ENCODE measurements at regions not wholly inside any gene's neighbourhood (a gene's known extent, or its start where the extent isn't known, plus 50 kb on each side); places are given as distances from the start of the nearest gene placed in this dataset.

DNA sequence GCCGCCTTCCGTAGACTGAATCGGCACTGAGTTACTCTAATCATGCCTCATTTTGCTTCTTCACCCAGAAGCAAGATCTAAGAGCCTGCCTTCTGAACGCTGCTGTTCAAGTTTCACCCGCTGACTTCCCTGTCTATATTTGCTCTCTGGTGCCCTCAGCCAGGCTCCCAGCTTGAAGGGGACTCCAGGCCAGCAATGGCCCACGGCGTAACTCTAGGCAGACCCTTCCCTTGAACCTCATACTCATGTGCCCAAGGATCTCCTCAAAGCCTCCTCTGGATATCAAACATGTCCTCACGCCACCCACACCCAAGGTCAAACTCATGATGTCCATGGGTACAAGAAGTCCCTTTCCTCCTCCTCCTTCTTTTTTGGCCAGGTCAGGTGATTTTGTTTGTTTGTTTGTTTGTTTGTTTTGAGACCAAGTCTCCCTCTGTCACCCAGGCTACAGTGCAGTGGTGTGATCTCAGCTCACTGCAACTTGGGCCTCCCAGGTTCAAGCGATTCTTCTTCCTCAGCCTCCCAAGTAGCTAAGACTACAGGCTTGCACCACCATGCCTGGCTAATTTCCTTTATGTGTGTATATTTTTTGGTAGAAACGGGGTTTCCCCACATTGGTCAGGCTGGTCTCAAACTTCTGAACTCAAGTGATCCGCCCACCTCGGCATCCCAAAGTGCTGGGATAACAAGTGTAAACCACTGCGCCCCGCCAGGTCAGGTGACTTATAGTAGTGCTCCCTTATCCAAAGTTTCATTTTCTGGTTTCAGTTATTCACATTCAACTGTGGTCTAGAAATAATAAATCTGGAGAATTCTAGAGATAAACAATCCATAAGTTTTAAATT is 239.0 kb downstream of the SYK start:
- DNase-seq (ENCODE audit: low read depth in 2 of 2) = no peak

DNA sequence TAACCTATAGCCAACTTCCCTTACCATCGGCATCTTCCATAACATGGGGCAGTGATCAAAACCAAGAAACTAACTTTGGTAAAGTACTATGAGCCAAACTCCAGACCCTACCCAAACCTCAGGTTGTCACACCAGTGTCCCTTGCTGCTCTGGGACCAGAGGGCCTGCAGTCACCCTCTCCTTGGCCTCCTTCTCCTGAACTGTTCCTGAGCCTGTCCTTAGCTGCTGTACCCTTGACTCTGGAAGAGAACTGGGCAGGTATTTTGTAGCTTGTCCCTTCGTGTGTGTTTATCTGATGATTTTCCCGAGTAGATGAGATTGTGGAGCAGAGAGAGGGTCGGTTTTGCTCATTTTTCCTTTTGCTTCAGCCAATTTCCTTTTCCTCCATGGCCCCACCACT is 240.4 kb downstream of the SYK start:
- DNase-seq (ENCODE audit: low read depth in 2 of 2) = no peak

DNA sequence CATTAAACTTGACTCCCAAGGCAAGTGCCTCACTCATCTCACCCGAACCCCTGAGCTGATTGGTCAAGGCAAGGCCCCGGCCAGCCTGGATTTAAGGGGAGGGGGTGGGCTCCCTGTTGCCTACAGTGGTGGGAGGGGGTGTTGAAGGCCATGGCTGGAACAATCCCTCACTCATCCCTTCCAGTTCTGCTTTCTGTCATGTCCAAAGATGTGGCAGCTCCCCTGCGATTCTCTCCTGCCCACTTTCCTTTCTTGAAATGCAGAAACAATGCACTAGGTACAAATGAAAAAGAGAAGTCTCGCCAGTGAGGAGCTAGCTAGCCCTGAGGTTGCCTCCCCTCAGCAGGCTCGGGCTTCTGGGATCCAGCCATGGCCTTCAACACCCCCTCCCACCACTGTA is 240.9 kb downstream of the SYK start:
- DNase-seq (ENCODE audit: low read depth in 2 of 2) = no peak

DNA sequence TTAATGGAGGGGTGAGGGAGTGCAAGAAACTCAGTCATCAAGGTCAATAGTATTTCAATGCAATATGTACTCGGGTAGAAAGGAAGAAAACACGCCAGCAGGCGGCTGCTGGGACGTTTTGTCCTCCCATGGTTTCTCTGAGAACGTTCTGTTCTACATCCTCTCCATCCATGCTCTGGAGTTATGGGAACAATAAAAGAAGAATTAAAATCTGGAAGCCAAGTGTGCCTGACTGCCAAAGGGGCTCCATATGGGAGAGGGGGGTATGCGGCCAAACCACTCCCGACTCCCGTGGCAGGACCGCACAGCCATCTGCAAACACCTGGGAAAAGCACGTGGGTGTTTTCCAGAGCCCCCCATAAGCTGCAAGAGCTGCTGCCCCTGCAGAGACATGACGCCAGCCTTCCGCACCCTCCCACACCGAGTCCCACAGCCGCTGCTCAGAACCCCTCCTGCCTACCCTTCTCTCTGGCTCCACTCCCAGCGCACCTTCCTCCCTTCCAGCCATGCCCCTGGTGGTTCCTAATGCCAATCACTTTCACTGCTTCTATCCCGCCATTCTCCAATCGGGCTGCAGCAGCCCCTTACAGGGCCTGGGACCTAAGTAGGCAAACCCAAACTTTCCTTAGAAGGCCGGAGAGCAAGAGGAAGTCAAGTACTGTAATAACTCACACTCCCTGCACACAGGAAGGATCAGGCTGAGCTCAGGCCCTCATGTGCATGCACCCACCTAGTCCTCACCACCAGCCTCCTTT is 241.6 kb downstream of the SYK start:
- no peak for DNase-seq (ENCODE audit: low read depth in 2 of 2)

DNA sequence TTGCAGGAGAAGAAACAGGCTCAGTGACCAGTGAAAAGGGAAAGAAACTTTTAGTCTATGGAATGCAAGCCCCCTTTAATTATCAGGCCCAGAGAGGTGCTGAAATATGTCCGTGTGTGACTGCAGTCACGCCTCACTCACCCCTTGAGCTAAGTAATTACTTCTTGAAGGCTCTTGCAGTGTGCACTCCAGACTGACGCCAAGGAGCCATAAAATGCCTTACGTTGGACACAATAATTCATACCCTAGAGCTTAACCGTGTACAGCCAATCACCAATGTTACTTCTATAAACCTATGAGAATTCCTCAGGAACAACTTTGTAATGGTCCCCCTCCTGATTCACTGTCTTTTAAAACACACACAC is 242.2 kb downstream of the SYK start:
- no peak for DNase-seq (ENCODE audit: low read depth in 2 of 2)

DNA sequence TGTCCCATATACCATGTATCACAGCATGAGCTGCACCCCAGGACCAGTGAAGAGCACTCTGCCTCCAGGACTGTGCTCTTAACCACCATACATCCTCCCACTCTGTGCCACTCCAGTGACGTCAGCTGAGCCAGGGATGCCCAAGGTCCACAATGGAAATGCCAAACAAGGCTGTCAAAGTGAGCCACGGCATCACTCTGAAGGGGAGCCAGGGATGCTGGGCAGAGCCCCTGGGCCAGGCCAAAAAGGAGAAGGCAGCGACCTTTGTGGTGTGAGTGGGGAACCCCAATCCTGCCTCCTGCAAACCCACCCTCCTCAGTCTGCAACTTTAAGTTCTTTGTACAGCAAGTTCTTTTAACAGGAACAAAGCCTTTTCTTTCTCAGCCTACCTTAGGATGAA is 242.7 kb downstream of the SYK start:
- no peak for DNase-seq (ENCODE audit: low read depth in 2 of 2)

DNA sequence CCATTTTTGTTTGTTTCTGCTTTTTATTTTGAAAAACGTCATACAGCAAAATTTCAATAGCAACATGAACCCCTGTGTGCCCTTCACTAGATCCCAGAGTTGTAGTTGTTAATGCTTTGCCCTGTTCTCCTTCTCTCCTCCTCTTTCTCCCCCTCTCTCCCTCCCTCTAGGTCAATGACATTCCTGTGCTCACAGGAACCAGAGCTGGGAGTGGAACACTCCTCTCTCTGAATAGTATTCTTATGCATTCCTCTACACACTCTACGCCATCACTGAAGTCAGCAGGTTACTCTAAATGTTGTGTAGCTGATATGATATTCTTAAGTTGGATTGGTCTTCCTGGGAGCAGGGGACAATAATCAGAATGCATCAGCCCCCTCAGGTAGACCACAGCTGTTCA is 243.4 kb downstream of the SYK start:
- DNase-seq (ENCODE audit: low read depth in 2 of 2) = no peak

DNA sequence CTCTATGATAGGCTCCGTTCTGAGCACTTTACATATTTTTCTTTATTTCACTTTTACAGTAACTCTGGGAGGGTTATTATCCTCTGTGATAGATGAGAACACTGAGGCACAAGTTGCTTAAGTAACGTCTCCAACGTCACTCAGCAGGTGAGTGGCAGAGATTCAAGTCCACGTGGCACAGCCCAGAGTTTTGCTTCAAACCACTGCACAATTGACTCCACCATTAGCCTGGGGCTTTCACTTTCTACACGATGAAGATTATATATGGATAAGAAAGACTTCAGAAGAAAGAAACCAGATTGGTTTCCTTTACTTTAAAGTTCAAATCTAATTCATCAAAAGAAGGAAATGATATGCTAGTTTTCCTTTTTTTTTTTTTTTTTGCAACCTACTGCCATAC is 245.9 kb downstream of the SYK start:
- peak; percentile 31 to 51 for DNase-seq (ENCODE audit: low read depth in 2 of 2)

DNA sequence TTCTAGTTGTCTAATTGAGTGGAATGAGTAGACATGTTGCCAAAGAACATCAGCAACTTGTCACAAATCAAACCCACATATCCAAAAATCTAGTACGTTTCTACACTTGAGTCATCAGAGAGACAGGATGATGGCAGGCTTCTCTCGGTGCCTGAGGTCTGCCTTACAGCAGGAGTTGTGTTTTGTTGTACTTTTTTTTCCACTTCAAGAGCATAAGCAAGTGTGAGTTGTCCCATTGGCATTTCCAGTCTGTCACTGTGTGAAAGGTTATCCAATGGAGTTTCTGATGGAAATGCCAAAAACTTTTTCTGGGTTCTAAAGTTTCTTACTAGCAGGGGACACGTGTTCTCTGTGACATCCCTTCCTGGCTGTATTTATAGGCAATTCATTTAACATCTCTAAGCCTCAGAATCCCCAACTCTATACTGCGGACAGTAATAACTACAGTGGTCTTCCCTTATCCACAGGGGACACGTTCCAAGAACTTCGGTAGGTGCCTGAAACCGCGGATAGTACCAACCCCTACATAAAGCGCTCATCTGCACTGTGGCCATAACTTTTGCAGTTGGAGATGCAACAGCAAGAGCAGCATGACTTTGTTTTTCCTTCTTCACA is 246.5 kb downstream of the SYK start:
- no peak for DNase-seq (ENCODE audit: low read depth in 2 of 2)

DNA sequence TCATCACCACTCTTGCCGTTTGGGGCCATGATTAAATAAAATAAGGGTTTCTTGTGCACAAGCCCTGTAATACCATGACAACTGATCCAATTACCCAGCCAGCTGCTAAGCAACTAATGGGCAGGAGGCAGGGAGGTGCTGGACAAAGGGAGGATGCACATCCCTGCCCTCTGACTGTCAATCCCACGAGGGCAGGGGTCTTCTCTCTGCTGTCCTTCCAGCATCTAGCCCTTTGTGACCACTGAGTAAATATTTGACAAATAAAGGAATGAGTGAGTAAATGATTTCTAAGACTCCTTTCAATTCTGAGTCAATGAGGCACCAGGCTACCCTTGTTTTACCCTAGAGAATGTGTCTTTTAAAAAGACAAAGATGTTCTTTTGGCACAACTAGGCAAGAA is 247.1 kb downstream of the SYK start:
- no peak for DNase-seq (ENCODE audit: low read depth in 2 of 2)

DNA sequence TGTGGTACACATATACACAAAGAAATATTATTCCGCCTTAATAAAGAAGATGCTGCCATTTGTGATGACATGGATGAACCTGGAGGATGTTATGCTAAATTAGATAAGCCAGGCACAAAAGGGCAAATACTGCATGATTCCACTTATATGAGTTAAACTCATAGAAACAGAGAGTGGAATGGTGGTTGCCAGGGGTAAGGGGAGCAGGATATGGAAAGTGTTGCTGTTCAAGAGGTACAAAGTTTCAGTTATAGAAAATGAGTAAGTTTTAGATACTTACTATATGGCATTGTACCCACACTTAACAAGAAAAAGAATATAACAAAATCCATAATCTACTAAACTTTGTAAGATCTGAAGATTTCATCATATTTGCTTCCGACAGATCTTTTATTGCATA is 252.2 kb downstream of the SYK start:
- DNase-seq (ENCODE audit: low read depth in 2 of 2) = no peak

DNA sequence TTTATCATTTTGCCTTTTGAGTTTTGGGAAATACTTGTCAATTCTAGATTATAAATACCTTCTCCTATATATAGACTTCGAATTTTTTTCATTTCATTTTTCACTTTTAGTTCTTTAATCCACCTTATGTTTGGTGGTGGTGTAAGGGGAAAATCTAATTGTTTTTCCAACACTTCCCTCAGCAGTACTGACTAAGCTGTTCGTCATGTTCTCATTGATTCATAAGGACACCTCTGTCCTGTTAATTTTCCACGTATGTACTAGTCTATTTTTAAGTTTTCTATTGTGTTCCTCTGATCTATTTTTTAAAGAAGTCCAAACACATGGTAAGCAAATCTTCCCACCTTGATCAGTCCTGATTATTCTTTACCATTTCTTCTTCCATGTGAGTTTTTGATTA is 254.2 kb downstream of the SYK start:
- no peak for DNase-seq (ENCODE audit: low read depth in 2 of 2)

DNA sequence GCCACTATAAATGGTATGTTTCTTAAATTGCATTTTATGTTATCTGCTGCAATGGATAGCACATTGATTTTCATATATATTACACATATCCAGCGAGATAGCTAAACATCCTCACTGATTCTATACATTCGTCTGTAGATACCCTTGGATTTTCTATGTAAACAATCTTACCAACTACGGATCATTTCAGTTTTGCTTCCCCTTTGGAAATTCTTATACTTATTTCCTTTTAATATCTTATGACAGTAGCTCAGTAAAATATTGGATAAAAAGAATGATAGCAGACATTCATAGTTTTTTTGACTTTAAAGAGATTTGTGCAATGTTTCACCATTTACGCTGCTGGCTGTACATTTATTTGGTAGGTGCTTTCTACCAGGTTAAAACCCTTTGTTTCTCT is 254.9 kb downstream of the SYK start:
- DNase-seq (ENCODE audit: low read depth in 2 of 2) = no peak

DNA sequence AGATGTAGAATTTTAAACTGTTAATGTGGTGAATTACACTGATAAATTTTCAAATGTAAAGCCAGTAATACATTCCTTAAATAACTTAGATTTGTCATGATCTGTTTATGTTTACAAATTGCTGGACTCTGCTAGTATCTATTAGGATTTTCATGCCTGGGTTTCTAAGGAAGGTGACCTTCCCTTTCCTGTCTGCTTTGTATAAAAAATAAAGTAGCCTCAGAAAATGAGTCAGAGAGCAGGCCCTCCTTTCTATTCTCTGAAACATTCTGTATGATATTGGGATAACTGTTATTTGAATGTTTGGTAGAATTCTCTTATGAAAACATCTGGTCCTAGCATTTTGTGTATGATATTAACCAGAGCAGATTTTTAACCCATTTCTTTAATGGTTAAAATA is 255.3 kb downstream of the SYK start:
- DNase-seq (ENCODE audit: low read depth in 2 of 2) = no peak

DNA sequence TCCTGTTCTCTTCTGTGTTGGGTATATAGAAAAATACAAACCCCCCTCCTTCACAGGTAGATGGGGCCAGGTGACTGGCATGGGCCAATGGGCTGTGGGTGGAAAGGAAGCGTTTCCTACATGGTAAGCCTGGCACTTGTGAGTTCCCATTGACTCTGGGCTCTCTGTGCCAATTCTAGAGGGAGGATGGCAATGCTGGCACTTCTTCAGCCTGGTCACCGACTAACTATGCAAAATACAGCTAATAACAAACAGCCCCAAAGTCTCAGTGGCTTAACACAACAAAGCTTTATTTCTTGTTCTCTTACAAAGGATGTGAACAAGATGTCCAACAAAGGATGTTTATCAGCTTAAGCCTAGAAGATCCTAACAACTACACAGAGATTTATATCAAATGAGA is 258.1 kb downstream of the SYK start:
- no peak for DNase-seq (ENCODE audit: low read depth in 2 of 2)

DNA sequence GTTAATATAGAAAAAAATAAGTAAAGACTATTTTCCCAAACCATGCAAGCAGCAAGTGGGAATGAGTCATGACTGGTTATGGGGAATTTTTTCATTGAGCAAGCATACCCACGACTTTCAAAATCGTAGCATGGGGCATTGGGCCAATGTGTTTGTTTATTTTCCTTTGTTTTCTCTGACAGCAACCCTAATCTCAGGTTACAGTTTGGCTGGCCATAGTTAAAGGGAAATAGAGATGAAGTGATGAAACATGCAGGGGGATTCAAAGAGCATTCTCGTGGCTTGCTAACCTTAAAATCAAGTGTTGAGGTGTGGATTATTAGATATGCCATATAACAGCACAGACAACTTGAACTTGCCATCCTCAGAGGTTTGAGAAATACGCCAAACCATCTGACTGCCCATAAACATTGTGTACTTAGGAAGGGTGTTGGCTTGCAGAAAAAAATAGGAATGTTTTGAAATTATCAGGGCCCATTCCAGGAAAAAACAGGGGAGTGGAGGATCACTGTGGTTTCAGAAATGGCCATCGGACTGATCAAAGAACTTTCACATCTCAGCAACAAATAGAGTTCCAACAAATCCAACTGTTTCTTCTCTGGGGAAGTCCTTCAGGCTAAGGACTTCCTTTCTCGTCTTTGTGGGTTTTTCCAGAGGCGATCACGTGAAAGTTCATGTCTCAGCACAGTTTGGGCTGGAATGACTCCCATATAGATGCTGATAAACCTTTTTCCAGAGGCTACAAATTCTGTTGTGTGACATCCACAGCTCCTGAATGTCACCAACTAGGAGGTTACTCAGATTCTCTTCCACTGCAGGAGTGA is 259.1 kb downstream of the SYK start:
- DNase-seq (ENCODE audit: low read depth in 2 of 2) = no peak

DNA sequence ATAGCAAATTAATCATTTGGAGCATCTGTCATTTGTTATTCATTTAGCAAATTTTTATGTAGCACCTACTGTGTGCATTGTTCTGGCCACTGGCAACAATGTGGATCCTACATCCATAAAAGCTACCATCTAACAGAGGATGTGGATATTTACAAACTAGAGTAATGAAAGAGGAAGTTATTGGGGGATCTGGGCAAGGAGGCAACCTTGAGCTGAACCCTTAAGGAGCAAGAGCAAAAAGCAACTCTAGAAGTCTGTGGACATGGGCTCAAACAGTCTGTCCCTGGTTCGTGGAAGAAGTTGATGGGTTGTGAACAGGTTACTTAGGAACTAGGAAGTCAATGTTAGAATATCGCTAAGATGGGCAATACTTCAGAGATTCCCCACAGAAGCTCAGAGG is 259.9 kb downstream of the SYK start:
- DNase-seq (ENCODE audit: low read depth in 2 of 2) = no peak

DNA sequence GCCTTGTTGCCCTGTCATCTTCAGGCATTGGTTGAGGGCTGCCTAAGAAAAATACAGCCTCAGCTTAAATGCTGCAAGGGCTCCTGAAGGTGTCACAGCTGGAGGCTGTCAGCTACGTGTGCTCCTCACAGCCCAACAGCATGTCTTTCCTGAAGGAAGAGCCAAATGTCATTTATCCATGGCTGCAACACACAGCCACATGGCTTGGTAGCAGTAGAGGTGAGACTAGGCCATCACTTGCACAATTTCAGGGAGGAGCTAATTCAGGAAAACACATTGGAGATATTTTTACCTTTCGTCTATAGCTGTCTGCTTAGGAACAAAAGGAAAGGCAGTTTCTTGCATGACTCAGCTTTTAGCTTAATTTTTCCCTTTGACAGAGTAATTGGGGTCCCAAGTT is 260.7 kb downstream of the SYK start:
- no peak for DNase-seq (ENCODE audit: low read depth in 2 of 2)

DNA sequence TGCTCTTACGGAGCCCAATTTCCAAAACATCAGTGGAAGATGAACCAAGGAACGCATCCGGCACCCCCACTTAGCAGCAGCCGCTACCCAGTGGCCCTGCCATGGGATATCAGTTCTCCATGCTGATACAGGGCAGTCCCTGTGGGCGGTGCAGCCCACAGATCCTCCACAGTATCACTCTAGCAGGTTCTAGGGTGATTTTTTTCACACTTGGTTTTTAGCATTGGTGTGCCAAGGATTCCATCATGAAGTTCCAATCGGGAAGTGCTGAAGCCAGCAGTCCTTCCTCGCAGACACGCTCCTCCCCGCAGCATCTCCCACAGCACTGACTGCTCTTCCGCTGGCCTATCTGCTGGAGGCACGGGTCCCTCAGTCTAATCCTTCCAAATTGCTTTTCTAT is 261.9 kb downstream of the SYK start:
- DNase-seq (ENCODE audit: low read depth in 2 of 2) = no peak

DNA sequence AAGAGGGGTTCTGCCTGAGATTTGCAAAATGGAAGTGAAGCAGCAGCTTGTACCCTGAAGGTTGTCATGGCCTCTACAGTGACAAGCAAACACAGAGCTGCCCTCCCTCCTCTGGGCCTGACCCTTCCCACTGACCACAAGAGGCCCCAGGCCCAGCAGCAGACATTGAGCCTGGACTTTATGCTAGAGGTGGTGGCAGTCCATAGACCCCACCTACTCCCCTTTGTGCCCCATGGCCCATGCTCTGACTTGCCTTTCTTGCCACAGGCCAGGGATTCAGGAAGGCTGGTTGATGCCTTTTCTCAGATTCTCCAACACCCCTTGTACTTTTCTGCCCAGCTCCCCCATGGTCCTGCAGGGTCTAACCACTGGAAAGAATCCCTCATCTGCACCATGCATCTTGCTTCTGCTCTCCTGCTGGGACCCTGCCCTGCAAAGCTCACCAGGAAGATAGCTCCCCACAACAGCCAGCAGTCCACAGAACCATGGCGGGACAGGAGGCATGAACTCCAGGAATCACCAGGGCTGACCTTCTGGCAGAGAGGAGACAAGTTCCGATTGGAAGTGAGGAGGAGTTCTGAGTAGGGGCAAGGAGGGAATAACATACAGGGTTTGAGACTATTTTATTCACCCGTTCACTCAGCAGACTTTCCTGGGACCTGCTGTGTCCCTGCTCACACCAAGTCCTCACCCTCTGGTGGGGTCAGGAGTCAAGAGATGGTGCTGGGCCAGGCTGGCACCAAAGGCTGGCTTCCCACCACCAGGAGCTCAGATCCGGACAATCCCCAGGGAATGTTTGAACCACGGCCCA is 263.8 kb downstream of the SYK start:
- DNase-seq (ENCODE audit: low read depth in 2 of 2) = no peak

DNA sequence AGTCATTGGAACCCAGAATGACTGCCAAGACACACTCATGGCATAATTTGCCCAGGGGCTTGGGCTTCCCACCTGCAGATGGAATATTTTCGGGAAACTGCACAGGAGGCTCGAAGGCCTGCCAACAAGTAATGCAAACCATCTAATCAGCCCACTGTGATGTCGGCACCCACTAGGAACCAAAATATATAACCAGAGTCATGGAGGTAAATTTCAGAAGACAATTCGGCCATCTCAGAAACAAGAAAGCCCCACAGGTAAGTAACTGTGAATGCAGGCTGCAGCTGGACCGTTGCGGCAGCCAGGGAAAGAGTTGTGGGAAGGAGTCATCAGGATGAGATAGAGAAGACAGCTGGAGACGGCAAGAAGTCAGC is 264.4 kb downstream of the SYK start:
- DNase-seq (ENCODE audit: low read depth in 2 of 2) = no peak
